ENCODE measurements at regions not wholly inside any gene's neighbourhood (a gene's known extent, or its start where the extent isn't known, plus 50 kb on each side); places are given as distances from the start of the nearest gene placed in this dataset.

GRCh38 chr1:81327103-81327710 lies 473.5 kb upstream of the ADGRL2 start:
- no peak for TF ChIP-seq CTCF (IDR thresholded peaks at IDR 0.05 in 4 of 5, conservative IDR thresholded peaks at IDR 0.05 in 1 of 5)
- no peak for TF ChIP-seq POLR2A (IDR thresholded peaks at IDR 0.05)
